HCT116 (cell line): ENCODE measurements at regions not wholly inside any gene's neighbourhood (a gene's known extent, or its start where the extent isn't known, plus 50 kb on each side); places are given as distances from the start of the nearest gene placed in this dataset.

Experiments used
- ATAC-seq: fragments of 200-7000 bp; cut with Tn5 transposase; 2 replicates; pipeline ENCODE4 v1.9.1; 2020; ENCODE audit warnings: mild to moderate bottlenecking, moderate library complexity
- BruUV-seq: library from RNA; stranded (reverse); fragments of 400-500 nt; replicated peaks from 2 replicates; lab custom pipeline; 2021; lab: Mats Ljungman, UMichigan
- CTCF ChIA-PET: fragments of 300-600 bp; sonication (Branson Sonifier 250); formaldehyde crosslinking; loops from one replicate; lab custom pipeline; 2021; ENCODE audit warnings: antibody characterized with exemption; lab: Charles Lee
- POLR2A ChIA-PET: fragments of 300-600, 350-600 bp; sonication (Branson Sonifier 250); formaldehyde crosslinking; loops from one replicate; lab custom pipeline; 2021; ENCODE audit warnings: antibody characterized with exemption; lab: Charles Lee
- RAD21 ChIA-PET, 2 experiments: fragments of 300-600 bp; sonication (Branson Sonifier 250); formaldehyde crosslinking; loops; one replicate each; lab custom pipeline; 2023; ENCODE audit warnings: low total read pairs in 2 of 2; ENCODE audit not compliant: uncharacterized antibody in 2 of 2, unreplicated experiment in 2 of 2, low non-redundant PET in 1 of 2; lab: Charles Lee
- DNase-seq: peaks from one replicate; pipeline ENCODE4 v3.0.0-alpha.2; 2010; ENCODE audit warnings: low read depth, low spot score
- H2AFZ ChIP-seq: fragments of 200-600 bp; shearing (Covaris generic), sonication (generic); 2 replicates; pipeline ENCODE4 v1.6.1; 2017; ENCODE audit warnings: low read depth, mixed run types, mixed read lengths, antibody characterized with exemption, low read length; ENCODE audit not compliant: poor library complexity, severe bottlenecking
- H3K27ac ChIP-seq: 2 replicates; pipeline ENCODE4 v1.5.1; 2012; ENCODE audit warnings: low read depth, low read length
- H3K27me3 ChIP-seq: fragments of 200-600 bp; sonication (generic); 2 replicates; pipeline ENCODE4 v1.6.1; 2016; ENCODE audit warnings: mixed run types, low read length, mixed read lengths; ENCODE audit not compliant: insufficient read depth
- H3K36me3 ChIP-seq, 2 experiments: fragments of 200-500 bp in 1 of 2; fragments of 200-600 bp in 1 of 2; sonication (Bioruptor generic) in 1 of 2; sonication (generic) in 1 of 2; 2 replicates each; pipeline versions ENCODE4 v1.5.1 to v1.6.1; 2014 to 2016; ENCODE audit warnings: low read length in 2 of 2, inconsistent platforms in 1 of 2, mixed read lengths in 1 of 2, mixed run types in 1 of 2; ENCODE audit not compliant: insufficient read depth in 2 of 2, control insufficient read depth in 1 of 2
- H3K4me1 ChIP-seq, 2 experiments: fragments of 200-600 bp in 1 of 2; sonication (generic) in 1 of 2; 2 replicates each; pipeline versions ENCODE4 v1.5.1 to v1.6.1; 2012 to 2017; ENCODE audit warnings: low read length in 2 of 2, inconsistent platforms in 1 of 2, mild to moderate bottlenecking in 1 of 2, mixed read lengths in 1 of 2, mixed run types in 1 of 2, moderate library complexity in 1 of 2; ENCODE audit not compliant: insufficient read depth in 2 of 2, control insufficient read depth in 1 of 2
- H3K4me2 ChIP-seq: fragments of 200-600 bp; sonication (generic); 2 replicates; pipeline ENCODE4 v1.6.1; 2017; ENCODE audit warnings: mixed run types, low read length, mixed read lengths
- H3K4me3 ChIP-seq, 2 experiments: fragments of 200-600 bp in 1 of 2; sonication (generic) in 1 of 2; replicated peaks in 1 of 2; 2 replicates each; pipeline ENCODE4 v1.5.1; 2011 to 2016; ENCODE audit warnings: low read length in 2 of 2, control low read depth in 1 of 2, low read depth in 1 of 2, mild to moderate bottlenecking in 1 of 2, mixed read lengths in 1 of 2, mixed run types in 1 of 2
- H3K79me2 ChIP-seq: fragments of 200-600 bp; sonication (generic); 2 replicates; pipeline ENCODE4 v1.6.1; 2017; ENCODE audit warnings: mild to moderate bottlenecking, mixed run types, low read length, moderate library complexity, mixed read lengths; ENCODE audit not compliant: insufficient read depth
- H3K9ac ChIP-seq: fragments of 200-600 bp; sonication (generic); 2 replicates; pipeline ENCODE4 v1.6.1; 2016; ENCODE audit warnings: low read length, mixed read lengths
- H3K9me2 ChIP-seq: fragments of 200-600 bp; sonication (generic), shearing (Covaris generic); 2 replicates; pipeline ENCODE4 v1.6.1; 2017; ENCODE audit warnings: mixed run types, mild to moderate bottlenecking, moderate library complexity; ENCODE audit not compliant: insufficient read depth
- H3K9me3 ChIP-seq, 2 experiments: fragments of 200-500 bp in 1 of 2; fragments of 200-600 bp in 1 of 2; sonication (Bioruptor generic) in 1 of 2; sonication (generic) in 1 of 2; 2 replicates each; pipeline ENCODE4 v1.6.1; 2014 to 2017; ENCODE audit warnings: low read length in 2 of 2, mixed read lengths in 2 of 2, inconsistent platforms in 1 of 2, low read depth in 1 of 2, mild to moderate bottlenecking in 1 of 2, mixed run types in 1 of 2, moderate library complexity in 1 of 2; ENCODE audit not compliant: control insufficient read depth in 1 of 2, insufficient read depth in 1 of 2
- H4K20me1 ChIP-seq: fragments of 200-600 bp; sonication (generic), shearing (Covaris generic); 2 replicates; pipeline ENCODE4 v1.6.1; 2017; ENCODE audit warnings: mixed run types, mild to moderate bottlenecking, moderate library complexity; ENCODE audit not compliant: insufficient read depth
- CEBPB ChIP-seq: IDR thresholded peaks from 2 replicates; pipeline ENCODE4 v1.6.1; 2012; ENCODE audit warnings: low read depth
- EGR1 ChIP-seq: IDR thresholded peaks from 2 replicates; pipeline ENCODE4 v1.6.1; 2012; ENCODE audit warnings: low read depth
- ELF1 ChIP-seq: IDR thresholded peaks from 2 replicates; pipeline ENCODE4 v1.6.1; 2012; ENCODE audit warnings: low read depth, borderline replicate concordance
- EZH2 ChIP-seq: fragments of 200-600 bp; sonication (generic); IDR thresholded peaks from 2 replicates; pipeline ENCODE4 v1.6.1; 2017; ENCODE audit warnings: antibody characterized with exemption, mixed run types
- EZH2phosphoT487 ChIP-seq: fragments of 200-600 bp; IDR thresholded peaks from 2 replicates; pipeline ENCODE4 v1.6.1; 2018; ENCODE audit warnings: antibody characterized with exemption, borderline replicate concordance
- FOSL1 ChIP-seq: IDR thresholded peaks from 2 replicates; pipeline ENCODE4 v1.6.1; 2012; ENCODE audit warnings: low read depth
- JUND ChIP-seq: IDR thresholded peaks from 2 replicates; pipeline ENCODE4 v1.6.1; 2012
- POLR2A ChIP-seq: IDR thresholded peaks from 2 replicates; pipeline ENCODE4 v1.7.0; 2011; ENCODE audit warnings: borderline replicate concordance; ENCODE audit not compliant: insufficient read depth, insufficient read length; ENCODE audit errors: extremely low read depth
- POLR2AphosphoS5 ChIP-seq: IDR thresholded peaks from 2 replicates; pipeline ENCODE4 v1.6.1; 2011; ENCODE audit warnings: mild to moderate bottlenecking, low read depth, low read length, moderate library complexity
- REST ChIP-seq: IDR thresholded peaks from 2 replicates; pipeline ENCODE4 v1.6.1; 2012; ENCODE audit warnings: low read depth
- SIN3A ChIP-seq: IDR thresholded peaks from 2 replicates; pipeline ENCODE4 v1.6.1; 2012; ENCODE audit warnings: low read depth
- SP1 ChIP-seq: IDR thresholded peaks from 2 replicates; pipeline ENCODE4 v1.6.1; 2012; ENCODE audit warnings: low read depth
- SRF ChIP-seq: IDR thresholded peaks from 2 replicates; pipeline ENCODE4 v1.6.1; 2012; ENCODE audit warnings: low read depth
- TCF7L2 ChIP-seq: IDR thresholded peaks from 2 replicates; pipeline ENCODE4 v1.7.0; 2011; ENCODE audit warnings: borderline replicate concordance, inconsistent platforms; ENCODE audit not compliant: insufficient read depth, insufficient read length; ENCODE audit errors: extremely low read depth
- YY1 ChIP-seq: IDR thresholded peaks from 2 replicates; pipeline ENCODE4 v1.6.1; 2011; ENCODE audit warnings: low read length, low read depth, moderate library complexity, mild to moderate bottlenecking; ENCODE audit not compliant: insufficient replicate concordance; ENCODE audit errors: extremely low read depth
- ZNF274 ChIP-seq: fragments of 200-500 bp; sonication (Bioruptor generic); IDR thresholded peaks from 2 replicates; pipeline ENCODE4 v1.6.1; 2014; ENCODE audit warnings: mild to moderate bottlenecking, low read depth, low read length, inconsistent platforms
- intact Hi-C: fragments of 100-400 bp; cut with micrococcal nuclease; formaldehyde crosslinking; loops from 2 replicates; pipeline ENCODE4 v1.10.0; 2022
- TF ChIP-seq, protein P1 (sequence below): IDR thresholded peaks from 2 replicates; pipeline ENCODE4 v1.6.1; 2012
- TF ChIP-seq, protein P2 (sequence below): IDR thresholded peaks from 2 replicates; pipeline ENCODE4 v1.6.1; 2011; ENCODE audit warnings: mild to moderate bottlenecking, low read length, moderate library complexity; ENCODE audit not compliant: insufficient replicate concordance; ENCODE audit errors: extremely low read depth
- TF ChIP-seq, protein P3 (sequence below), 3 experiments: fragments of 200-600 bp in 1 of 3; sonication (generic) in 1 of 3; IDR thresholded peaks in 2 of 3; conservative IDR thresholded peaks in 1 of 3; 2 replicates each; pipeline ENCODE4 v1.5.1; 2012 to 2017; ENCODE audit warnings: low read depth in 2 of 3, low read length in 2 of 3, antibody characterized with exemption in 1 of 3, borderline replicate concordance in 1 of 3, control low read depth in 1 of 3, mild to moderate bottlenecking in 1 of 3, mixed read lengths in 1 of 3, mixed run types in 1 of 3, moderate library complexity in 1 of 3; ENCODE audit not compliant: insufficient read depth in 1 of 3
- TF ChIP-seq, protein P4 (sequence below): IDR thresholded peaks from 2 replicates; pipeline ENCODE4 v1.6.1; 2012

DNA sequence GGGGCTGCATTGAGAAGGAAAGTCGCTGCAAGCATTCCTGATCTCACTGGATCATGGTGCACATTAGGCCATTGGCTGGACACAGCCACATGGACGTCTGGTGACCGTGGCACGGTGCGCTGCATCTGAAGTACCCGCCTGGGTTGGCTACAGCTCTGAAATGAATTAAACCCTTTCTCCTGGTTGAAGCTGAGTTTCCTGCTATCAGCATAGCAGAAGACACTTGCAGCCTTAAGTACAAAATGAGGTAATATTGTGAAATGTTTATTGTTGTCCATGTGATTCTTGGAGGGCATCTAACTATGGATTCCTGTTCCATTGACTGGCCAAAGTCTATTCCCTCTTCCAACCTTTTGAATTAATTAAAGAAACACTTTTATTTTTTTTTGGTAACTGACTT is 89.8 kb upstream of the ADTRP start:
- Histone ChIP-seq H3K4me3 (no peak overlapping the region), H3K27ac (no peak overlapping the region), H2AFZ (no peak overlapping the region), H4K20me1 (no peaks in the 10 kb centered on the region), H3K4me2 (no peak overlapping the region), H3K9me2 (no peaks in the 10 kb centered on the region), H3K27me3 (no peaks in the 10 kb centered on the region), H3K9ac (no peak overlapping the region), H3K36me3 (no peaks in the 10 kb centered on the region), H3K9me3 (no peaks in the 10 kb centered on the region), H3K4me1 (peaks cover 0 to 3% of the 10 kb centered on the region in 2 experiments; a peak in 1 of 4 replicates), H3K79me2 (no peaks in the 10 kb centered on the region)
- ATAC-seq, result no peak
- BruUV-seq, result no TSS peak
- ChIA-PET RAD21 (no interaction called here), CTCF (no interaction called here), POLR2A (no interaction called here)
- DNase-seq, result no peak
- intact Hi-C loops, result no loop called here
- TF ChIP-seq SRF (no peak), YY1 (no peak), EGR1 (no peak), FOSL1 (no peak), JUND (no peak), POLR2A (no peak), SP1 (no peak), REST (no peak), ZNF274 (no peak), TCF7L2 (no peak), EZH2phosphoT487 (no peak), SIN3A (no peak), CEBPB (no peak), ELF1 (no peak), EZH2 (no peak), POLR2AphosphoS5 (no peak)
- TF ChIP-seq, protein P1, sequence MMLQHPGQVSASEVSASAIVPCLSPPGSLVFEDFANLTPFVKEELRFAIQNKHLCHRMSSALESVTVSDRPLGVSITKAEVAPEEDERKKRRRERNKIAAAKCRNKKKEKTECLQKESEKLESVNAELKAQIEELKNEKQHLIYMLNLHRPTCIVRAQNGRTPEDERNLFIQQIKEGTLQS, result no peak
- TF ChIP-seq, protein P2, sequence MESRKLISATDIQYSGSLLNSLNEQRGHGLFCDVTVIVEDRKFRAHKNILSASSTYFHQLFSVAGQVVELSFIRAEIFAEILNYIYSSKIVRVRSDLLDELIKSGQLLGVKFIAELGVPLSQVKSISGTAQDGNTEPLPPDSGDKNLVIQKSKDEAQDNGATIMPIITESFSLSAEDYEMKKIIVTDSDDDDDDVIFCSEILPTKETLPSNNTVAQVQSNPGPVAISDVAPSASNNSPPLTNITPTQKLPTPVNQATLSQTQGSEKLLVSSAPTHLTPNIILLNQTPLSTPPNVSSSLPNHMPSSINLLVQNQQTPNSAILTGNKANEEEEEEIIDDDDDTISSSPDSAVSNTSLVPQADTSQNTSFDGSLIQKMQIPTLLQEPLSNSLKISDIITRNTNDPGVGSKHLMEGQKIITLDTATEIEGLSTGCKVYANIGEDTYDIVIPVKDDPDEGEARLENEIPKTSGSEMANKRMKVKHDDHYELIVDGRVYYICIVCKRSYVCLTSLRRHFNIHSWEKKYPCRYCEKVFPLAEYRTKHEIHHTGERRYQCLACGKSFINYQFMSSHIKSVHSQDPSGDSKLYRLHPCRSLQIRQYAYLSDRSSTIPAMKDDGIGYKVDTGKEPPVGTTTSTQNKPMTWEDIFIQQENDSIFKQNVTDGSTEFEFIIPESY, result no peak
- TF ChIP-seq, protein P3, sequence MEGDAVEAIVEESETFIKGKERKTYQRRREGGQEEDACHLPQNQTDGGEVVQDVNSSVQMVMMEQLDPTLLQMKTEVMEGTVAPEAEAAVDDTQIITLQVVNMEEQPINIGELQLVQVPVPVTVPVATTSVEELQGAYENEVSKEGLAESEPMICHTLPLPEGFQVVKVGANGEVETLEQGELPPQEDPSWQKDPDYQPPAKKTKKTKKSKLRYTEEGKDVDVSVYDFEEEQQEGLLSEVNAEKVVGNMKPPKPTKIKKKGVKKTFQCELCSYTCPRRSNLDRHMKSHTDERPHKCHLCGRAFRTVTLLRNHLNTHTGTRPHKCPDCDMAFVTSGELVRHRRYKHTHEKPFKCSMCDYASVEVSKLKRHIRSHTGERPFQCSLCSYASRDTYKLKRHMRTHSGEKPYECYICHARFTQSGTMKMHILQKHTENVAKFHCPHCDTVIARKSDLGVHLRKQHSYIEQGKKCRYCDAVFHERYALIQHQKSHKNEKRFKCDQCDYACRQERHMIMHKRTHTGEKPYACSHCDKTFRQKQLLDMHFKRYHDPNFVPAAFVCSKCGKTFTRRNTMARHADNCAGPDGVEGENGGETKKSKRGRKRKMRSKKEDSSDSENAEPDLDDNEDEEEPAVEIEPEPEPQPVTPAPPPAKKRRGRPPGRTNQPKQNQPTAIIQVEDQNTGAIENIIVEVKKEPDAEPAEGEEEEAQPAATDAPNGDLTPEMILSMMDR (IDR thresholded peaks at IDR 0.05 in 2 of 3, conservative IDR thresholded peaks at IDR 0.05 in 1 of 3; ENCODE audit: borderline replicate concordance in 1 of 3, insufficient read depth in 1 of 3, low read depth in 2 of 3, low read length in 2 of 3), result no peak
- TF ChIP-seq, protein P4, sequence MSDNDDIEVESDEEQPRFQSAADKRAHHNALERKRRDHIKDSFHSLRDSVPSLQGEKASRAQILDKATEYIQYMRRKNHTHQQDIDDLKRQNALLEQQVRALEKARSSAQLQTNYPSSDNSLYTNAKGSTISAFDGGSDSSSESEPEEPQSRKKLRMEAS, result no peak
